ENCODE measurements at regions not wholly inside any gene's neighbourhood (a gene's known extent, or its start where the extent isn't known, plus 50 kb on each side); places are given as distances from the start of the nearest gene placed in this dataset.

DNA sequence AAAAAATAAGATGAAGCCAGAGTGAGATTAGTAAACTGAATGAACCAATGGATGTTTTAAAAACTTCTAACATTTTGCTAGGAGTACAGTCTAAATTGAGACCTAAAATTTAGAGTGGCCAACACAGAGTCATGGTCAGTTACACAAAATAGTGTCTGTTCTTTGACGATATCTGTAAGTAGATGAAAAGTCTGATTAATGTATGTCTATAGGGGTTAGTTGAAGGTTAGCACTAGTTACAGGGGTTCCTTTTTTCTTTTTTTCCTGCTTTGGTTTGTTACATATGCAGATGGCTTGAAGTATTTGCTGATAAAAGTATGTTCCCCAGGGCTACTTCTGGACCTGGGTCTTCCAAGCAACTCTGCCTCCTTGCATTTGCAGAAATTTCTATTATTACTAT lies 90.1 kb upstream of the MTPN start:
- no peak overlapping the region for H3K18ac ChIP-seq (ENCODE audit: insufficient read length, low read depth, low read length)
- no peak overlapping the region for H2BK5ac ChIP-seq (ENCODE audit: insufficient read length, low read length)
- H4K20me1 ChIP-seq (ENCODE audit: control insufficient read depth, insufficient read depth, insufficient read length), result no peaks in the 10 kb centered on the region
- TF ChIP-seq, protein P1, sequence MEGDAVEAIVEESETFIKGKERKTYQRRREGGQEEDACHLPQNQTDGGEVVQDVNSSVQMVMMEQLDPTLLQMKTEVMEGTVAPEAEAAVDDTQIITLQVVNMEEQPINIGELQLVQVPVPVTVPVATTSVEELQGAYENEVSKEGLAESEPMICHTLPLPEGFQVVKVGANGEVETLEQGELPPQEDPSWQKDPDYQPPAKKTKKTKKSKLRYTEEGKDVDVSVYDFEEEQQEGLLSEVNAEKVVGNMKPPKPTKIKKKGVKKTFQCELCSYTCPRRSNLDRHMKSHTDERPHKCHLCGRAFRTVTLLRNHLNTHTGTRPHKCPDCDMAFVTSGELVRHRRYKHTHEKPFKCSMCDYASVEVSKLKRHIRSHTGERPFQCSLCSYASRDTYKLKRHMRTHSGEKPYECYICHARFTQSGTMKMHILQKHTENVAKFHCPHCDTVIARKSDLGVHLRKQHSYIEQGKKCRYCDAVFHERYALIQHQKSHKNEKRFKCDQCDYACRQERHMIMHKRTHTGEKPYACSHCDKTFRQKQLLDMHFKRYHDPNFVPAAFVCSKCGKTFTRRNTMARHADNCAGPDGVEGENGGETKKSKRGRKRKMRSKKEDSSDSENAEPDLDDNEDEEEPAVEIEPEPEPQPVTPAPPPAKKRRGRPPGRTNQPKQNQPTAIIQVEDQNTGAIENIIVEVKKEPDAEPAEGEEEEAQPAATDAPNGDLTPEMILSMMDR (conservative IDR thresholded peaks at IDR 0.05), result no peak
- no peak overlapping the region for H3K9ac ChIP-seq (ENCODE audit: extremely low read depth, insufficient read length, low read length)
- no peaks in the 10 kb centered on the region for H3K79me2 ChIP-seq (ENCODE audit: insufficient read depth, low read length)
- no peak overlapping the region for H3K14ac ChIP-seq (ENCODE audit: insufficient read depth, low read length)
- WGBS (ENCODE audit: extremely low coverage, insufficient read length, low lambda C conversion rate), result no CpG with 5 or more reads among the region's 1 CpG
- no peaks in the 10 kb centered on the region for H3K79me1 ChIP-seq (ENCODE audit: insufficient read depth, low read depth, low read length, poor library complexity, severe bottlenecking)
- no peaks in the 10 kb centered on the region; the same call in 1 of the 2 replicates for H3K4me1 ChIP-seq (ENCODE audit: insufficient read depth, low read length)
- H3K36me3 Mint-ChIP-seq (ENCODE audit: insufficient read depth in 1 of 3, low read depth in 3 of 3), result no peaks in the 10 kb centered on the region; a peak in 1 of 7 replicates
- H4K5ac ChIP-seq (ENCODE audit: insufficient read length, low read depth, low read length), result no peak overlapping the region
- no peak overlapping the region for H3K4ac ChIP-seq (ENCODE audit: low read depth, low read length)
- H3K27ac Mint-ChIP-seq, result no peak overlapping the region
- no peak overlapping the region for H2BK15ac ChIP-seq (ENCODE audit: low read depth, low read length)
- no peak overlapping the region for H3K56ac ChIP-seq (ENCODE audit: insufficient read length, low read depth, low read length)
- no peaks in the 10 kb centered on the region for H3K9me3 Mint-ChIP-seq
- H4K8ac ChIP-seq (replicated peaks; ENCODE audit: insufficient read length, low read depth, low read length), result no peak overlapping the region
- H2BK20ac ChIP-seq (ENCODE audit: low read depth, low read length, poor library complexity, severe bottlenecking), result no peak overlapping the region
- no peak for DNase-seq
- no peaks in the 10 kb centered on the region for H3K27me3 ChIP-seq (ENCODE audit: insufficient read depth, low read length)
- H3T11ph ChIP-seq (ENCODE audit: low read length), result no peak overlapping the region
- no peaks in the 10 kb centered on the region for H3K23me2 ChIP-seq (ENCODE audit: insufficient read length, low read depth, low read length, poor library complexity, severe bottlenecking)
- no peak overlapping the region for H4K91ac ChIP-seq (ENCODE audit: insufficient read length, low read depth, low read length)
- no peaks in the 10 kb centered on the region for H3K27me3 Mint-ChIP-seq (ENCODE audit: low read depth)
- H2BK120ac ChIP-seq (ENCODE audit: low read depth, low read length, poor library complexity, severe bottlenecking), result no peak overlapping the region
- no peak overlapping the region for H2AK5ac ChIP-seq (ENCODE audit: insufficient read length, low read length)
- H3K9me3 ChIP-seq (ENCODE audit: control insufficient read depth, low read depth, low read length), result no peaks in the 10 kb centered on the region
- H2BK12ac ChIP-seq (ENCODE audit: insufficient read length, low read depth, low read length), result no peak overlapping the region
- no peak overlapping the region for H3K23ac ChIP-seq (ENCODE audit: insufficient read length, low read depth, low read length)
- peaks cover 4 to 11% of the 10 kb centered on the region in 2 experiments; a peak in 2 of 4 replicates for H3K4me1 Mint-ChIP-seq
- H3K27ac ChIP-seq (ENCODE audit: insufficient read length, low read depth, low read length), result no peak overlapping the region
- no peak overlapping the region for H3K4me2 ChIP-seq (ENCODE audit: insufficient read depth, insufficient read length, low read length)
- no peak overlapping the region for H3K4me3 Mint-ChIP-seq
- no peak overlapping the region for H2AFZ ChIP-seq (ENCODE audit: low read length)
